ENCODE measurements at regions not wholly inside any gene's neighbourhood (a gene's known extent, or its start where the extent isn't known, plus 50 kb on each side); places are given as distances from the start of the nearest gene placed in this dataset.

- TF ChIP-seq, protein P1, sequence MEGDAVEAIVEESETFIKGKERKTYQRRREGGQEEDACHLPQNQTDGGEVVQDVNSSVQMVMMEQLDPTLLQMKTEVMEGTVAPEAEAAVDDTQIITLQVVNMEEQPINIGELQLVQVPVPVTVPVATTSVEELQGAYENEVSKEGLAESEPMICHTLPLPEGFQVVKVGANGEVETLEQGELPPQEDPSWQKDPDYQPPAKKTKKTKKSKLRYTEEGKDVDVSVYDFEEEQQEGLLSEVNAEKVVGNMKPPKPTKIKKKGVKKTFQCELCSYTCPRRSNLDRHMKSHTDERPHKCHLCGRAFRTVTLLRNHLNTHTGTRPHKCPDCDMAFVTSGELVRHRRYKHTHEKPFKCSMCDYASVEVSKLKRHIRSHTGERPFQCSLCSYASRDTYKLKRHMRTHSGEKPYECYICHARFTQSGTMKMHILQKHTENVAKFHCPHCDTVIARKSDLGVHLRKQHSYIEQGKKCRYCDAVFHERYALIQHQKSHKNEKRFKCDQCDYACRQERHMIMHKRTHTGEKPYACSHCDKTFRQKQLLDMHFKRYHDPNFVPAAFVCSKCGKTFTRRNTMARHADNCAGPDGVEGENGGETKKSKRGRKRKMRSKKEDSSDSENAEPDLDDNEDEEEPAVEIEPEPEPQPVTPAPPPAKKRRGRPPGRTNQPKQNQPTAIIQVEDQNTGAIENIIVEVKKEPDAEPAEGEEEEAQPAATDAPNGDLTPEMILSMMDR (conservative IDR thresholded peaks at IDR 0.05; ENCODE audit: low read length), result no peak
- TF ChIP-seq EZH2phosphoT487 (IDR thresholded peaks at IDR 0.05; ENCODE audit: borderline replicate concordance, low read depth, low read length), result no peak
Observed at GRCh38 chr12:60123557-60123956, 527.7 kb downstream of the SLC16A7 start.

All from OCI-LY7 (cell line).